D341Med (cell line): ENCODE measurements at regions not wholly inside any gene's neighbourhood (a gene's known extent, or its start where the extent isn't known, plus 50 kb on each side); places are given as distances from the start of the nearest gene placed in this dataset.
A peak's percentile ranks its signal among the peaks of the same experiment; 100 is the strongest.
"Not testable (repeated sequence)": the region's sequence is repeated elsewhere in the genome, so short reads cannot be mapped to it uniquely, and the experiment has no call there.

Source experiments
- DNase-seq: peaks from one replicate; pipeline ENCODE4 v3.0.0; 2012; ENCODE audit warnings: low spot score

GRCh38 chr6:74488726-74489125, 717.1 kb downstream of the COL12A1 start:
- DNase-seq = not testable (repeated sequence)

GRCh38 chr6:74482180-74482579, 723.7 kb downstream of the COL12A1 start:
- no peak for DNase-seq

DNA sequence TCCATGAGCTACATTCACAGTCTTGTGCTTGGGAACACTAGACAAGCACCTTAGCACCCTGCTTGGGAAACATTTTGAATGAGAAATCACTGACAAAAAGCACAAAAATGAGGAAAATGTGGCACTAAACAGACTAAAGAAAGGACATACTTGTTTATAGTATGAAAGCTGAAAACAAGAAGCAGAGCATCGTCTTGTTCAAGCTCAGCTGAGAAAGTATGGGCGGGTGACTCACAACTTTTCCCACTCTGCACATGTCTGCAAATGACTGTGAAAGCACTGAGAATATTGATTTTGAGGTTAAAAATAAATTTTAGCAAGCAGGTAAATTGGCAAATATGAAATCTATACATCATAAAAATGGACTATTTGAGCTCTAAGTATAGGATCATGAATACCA, 725.3 kb downstream of the COL12A1 start:
- DNase-seq = no peak

DNA sequence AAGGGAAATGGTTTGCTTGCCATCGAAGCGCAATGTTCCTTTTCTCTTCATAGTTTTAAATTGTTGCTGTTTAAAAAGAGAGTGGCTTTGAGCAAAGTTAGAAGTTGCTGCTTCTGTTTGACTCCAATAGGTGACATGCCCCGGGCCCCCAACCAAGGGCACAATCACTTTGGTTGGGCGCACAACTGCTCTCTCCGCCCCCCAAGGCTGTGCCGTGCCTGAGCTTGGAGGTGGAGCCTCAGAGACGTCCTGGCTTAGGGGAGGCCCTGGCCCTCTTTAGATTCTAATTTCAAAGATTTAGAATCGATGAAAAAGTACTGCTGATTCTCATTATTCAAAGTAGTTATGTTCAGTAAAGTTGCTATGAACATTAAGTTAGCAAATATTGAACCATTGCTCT, 725.9 kb downstream of the COL12A1 start:
- DNase-seq = no peak

- DNase-seq = no peak
These were observed 726.4 kb downstream of the COL12A1 start for GRCh38 chr6:74479420-74479819.

- not testable (repeated sequence) for DNase-seq
These were observed 731.8 kb downstream of the COL12A1 start for GRCh38 chr6:74474046-74474445.

DNA sequence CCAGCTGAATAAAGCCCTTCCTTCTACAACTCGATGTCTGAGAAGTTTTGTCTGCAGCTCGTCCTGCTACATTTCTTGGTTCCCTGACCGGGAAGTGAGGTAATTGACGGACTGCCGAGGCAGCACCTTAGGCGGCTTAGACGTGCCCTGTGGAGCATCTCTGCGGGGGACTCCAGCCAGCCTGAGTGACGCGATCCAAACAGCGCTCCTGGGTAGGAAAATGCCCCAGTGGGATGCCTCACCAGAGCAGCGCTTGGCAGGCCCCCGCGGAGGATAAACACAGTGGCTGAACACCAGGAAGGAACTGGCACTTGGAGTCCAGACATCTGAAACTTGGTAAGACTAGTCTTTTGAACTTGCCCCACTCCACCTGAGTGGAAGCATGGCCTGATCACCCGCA, 737.3 kb downstream of the COL12A1 start:
- not testable (repeated sequence) for DNase-seq

GRCh38 chr6:74467533-74468215, 738.2 kb downstream of the COL12A1 start:
- DNase-seq = no peak

DNA sequence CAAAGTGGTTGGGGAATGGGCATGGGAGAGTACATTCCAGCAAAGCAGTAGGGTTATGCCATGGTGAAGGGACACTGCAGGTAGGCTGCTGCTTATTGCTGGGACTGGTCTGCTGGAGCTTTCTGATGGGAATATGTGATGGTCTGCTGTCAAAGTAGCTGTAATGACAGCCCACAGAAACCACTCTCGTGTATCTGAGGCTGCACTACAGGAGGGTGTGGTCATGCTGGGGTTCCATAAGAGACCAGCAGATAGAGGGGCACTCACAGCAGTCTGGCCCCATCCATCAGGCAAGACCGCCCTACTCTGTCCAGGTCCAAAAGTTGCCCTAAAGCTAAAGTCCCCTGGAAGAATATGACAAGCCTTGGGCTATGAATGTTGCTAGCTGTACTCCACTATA, 739.3 kb downstream of the COL12A1 start:
- DNase-seq = no peak

DNA sequence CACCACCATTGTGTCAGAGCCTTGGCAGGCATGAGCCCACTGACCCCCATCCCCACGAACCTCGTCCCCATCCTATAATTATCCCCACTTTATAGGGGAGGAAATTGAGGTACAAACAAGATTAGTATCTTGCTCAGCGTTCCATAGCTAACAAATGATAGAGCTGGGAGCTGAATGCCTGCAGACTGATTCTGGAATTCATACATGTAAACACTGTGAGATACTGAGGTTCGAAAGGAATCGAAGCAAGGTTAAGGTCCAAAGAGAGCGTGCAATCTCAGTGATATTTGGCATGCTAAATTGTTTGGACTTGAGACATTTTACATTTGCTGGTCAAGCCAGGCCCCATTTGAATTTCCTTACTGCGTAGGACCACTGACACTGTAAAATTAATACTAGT, 746.6 kb downstream of the COL12A1 start:
- DNase-seq = no peak

GRCh38 chr6:74458536-74458935, 747.3 kb downstream of the COL12A1 start:
- DNase-seq = no peak

DNA sequence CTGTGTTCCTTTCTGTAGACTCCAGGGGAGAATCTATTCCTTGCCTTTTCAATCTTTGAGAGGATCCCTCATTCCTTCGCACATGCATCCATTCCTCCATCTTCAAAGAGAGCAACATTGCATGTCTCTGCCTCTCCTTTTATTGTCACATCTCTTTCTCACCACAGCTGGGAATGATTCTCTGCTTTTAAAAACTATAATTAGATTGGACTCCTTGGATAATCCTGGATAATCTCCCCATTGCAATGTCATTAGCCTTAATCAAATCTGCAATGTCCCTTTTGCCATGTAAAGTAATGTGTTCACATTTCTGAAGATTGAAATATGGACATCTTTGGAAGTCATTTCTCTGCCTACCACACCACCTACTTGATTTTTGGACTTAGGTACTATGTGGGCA, 750.1 kb downstream of the COL12A1 start:
- DNase-seq = peak; percentile 53

- no peak for DNase-seq
These were observed 753.9 kb downstream of the COL12A1 start for GRCh38 chr6:74451953-74452352.

DNA sequence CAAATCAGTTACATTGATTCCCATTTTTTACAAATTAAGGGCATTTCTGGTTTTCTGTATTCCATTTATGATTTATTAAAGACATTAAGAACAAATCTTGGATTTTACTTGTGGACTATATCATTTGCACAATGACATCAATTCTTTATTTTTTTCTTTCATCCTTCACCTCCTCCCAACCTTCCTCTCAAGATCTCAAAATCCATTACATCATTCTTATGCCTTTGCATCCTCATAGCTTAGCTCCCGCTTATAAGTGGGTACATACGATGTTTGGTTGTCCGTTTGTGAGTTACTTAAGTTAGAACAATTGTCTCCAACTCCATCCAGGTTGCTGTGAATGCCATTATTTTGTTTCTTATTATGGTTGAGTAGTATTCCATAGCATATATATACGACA, 752.8 kb downstream of the CD109 start:
- DNase-seq = no peak

DNA sequence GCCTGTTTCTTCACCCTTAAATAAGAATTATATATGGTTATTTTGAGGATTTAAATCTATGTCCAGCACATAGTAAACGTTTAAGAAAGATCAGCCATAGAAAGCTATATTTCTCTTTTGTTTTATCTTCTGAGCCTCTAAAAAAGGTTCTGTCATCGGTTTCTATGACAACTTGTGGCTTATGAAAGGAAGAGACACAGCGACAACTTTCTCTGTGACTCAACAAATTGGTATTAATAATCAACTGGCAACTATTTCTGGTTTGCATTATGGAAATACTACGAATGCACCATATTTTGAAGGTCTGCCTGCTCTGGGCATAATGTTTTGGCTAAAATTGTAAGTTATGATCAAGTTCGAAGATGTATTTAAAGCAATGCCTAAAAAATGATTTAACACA, 751.0 kb downstream of the CD109 start:
- no peak for DNase-seq

DNA sequence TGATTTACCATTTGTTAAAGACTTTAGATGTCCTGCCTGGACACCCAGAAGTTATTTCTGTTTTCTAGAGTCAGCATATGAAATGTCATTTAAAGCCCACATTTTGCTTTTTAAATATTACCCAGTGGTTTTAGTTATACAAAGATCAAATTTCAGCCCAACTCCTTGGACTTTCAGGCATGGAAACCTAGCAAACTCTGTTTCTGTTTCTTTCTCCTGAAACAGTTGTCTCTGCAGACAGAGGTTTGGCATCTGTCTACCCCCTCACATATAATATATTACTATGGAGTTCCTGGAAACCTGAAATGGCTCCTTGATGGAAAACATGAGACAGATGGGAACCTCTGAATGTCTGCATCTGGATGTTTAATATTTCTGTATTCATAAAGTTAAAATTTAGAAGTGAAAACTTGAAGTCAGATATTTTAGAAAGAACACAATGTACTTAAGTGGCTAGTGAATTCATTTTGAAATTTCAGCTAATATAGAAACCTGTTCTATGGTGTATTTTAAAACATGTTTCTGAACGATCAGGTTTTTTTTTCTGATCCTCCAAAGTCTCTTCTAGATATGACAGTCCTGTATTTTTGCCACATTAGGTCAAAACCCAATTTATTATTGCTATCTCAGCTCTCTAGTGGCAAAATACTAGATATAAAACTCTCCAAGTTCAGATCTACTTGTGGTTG, 743.3 kb downstream of the CD109 start:
- no peak for DNase-seq

GRCh38 chr6:74438395-74438794, 742.4 kb downstream of the CD109 start:
- not testable (repeated sequence) for DNase-seq

GRCh38 chr6:74434171-74434570, 738.2 kb downstream of the CD109 start:
- no peak for DNase-seq

DNA sequence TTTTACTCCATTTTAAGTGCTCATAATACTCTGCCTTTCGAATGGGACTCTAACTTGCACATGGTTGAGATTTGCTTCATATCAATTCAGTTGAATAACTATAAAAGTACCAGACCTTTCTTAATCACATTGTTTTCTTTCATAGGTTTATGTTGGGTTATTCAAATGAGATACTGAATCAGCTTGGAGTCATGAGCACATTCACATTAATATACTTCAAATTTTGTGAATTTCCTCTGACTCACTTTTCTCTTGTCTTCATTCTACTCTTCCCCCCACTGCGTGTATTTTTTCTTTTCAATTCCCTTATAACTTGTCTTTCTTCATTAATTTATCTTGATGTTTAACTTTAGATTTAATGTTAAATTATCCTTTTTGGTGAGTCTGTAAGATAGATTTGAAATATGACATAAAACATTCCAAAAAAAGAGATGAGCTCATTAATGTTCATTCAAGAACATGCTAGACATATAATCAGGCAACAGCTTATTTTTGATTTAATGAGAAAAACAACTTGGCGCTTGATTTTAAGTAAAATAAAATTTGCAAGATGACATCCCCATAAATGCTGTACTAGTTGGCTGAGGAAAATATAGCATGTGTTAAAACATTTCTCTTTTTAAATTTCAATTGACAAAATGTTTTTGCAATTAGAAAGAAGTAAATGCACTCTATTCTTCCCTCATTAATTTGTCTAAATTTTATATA, 736.0 kb downstream of the CD109 start:
- DNase-seq = no peak

- no peak for DNase-seq
These were observed 724.2 kb downstream of the CD109 start for GRCh38 chr6:74420221-74420620.

DNA sequence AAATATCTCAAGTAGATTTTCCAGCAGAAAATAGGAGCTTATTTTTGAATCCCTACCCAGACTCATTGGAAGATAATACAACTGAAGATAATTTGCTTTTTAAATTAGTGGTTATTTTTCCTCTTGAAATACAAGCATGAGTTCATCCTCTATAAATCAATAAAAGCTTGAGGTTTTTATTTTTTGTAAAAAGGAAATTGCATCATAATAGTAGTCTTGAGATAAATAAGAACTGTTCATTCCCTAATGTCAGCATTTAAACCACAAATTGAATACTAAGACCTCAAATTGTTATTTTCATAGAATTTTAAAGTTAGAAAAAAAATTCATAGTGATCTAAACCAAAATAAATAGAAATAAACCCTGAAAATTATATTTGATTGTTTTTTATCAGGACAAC, 719.1 kb downstream of the CD109 start:
- DNase-seq = no peak

DNA sequence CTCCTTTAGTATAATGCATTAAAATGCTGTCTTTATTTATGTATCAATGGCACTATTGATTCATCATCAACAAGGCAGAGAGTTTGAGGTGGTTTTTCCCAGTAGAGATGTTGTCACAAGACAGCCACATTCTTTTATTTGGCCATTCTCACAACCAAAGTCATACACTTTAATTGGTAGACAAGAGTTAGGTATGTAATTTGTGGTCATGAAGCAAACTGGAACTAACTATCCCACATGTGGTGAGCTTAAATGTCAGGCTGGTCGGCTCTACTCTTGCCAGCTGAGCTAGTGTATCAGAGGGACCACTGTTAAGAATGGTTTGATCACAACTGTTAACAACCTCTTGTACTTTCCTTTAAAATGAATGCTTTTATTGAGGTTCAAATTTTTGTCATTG, 714.6 kb downstream of the CD109 start:
- no peak for DNase-seq

- DNase-seq = peak; percentile 27
These were observed 713.4 kb downstream of the CD109 start for GRCh38 chr6:74409447-74409846.
